ENCODE measurements at regions not wholly inside any gene's neighbourhood (a gene's known extent, or its start where the extent isn't known, plus 50 kb on each side); places are given as distances from the start of the nearest gene placed in this dataset.

DNA sequence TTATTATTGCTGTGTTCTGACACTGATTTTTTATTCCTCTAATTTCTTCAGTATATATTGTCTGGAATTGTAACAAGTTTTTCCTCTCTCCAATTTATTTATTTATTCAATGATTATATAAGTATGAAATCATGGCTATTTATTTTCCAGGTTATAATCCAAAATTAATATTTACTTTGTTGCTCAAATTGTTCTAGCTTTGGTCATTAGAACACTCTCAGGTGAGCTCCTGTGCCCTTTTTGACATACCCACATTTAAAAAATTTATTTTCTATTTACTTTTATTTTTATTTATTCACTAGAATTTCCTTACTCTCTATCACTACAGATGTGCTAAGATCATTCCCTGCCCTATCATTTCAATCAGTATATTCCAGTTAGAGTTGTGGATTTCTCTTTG lies 70.2 kb downstream of the PPP1R2C start:
- TF ChIP-seq, protein P1, sequence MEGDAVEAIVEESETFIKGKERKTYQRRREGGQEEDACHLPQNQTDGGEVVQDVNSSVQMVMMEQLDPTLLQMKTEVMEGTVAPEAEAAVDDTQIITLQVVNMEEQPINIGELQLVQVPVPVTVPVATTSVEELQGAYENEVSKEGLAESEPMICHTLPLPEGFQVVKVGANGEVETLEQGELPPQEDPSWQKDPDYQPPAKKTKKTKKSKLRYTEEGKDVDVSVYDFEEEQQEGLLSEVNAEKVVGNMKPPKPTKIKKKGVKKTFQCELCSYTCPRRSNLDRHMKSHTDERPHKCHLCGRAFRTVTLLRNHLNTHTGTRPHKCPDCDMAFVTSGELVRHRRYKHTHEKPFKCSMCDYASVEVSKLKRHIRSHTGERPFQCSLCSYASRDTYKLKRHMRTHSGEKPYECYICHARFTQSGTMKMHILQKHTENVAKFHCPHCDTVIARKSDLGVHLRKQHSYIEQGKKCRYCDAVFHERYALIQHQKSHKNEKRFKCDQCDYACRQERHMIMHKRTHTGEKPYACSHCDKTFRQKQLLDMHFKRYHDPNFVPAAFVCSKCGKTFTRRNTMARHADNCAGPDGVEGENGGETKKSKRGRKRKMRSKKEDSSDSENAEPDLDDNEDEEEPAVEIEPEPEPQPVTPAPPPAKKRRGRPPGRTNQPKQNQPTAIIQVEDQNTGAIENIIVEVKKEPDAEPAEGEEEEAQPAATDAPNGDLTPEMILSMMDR (IDR thresholded peaks at IDR 0.05), result no peak
- TF ChIP-seq POLR2A (IDR thresholded peaks at IDR 0.05), result no peak
